NK-92 treated with Interleukin-12 subunit alpha and Interleukin-12 subunit beta, amount 100 ng/mL, for 24 hours (cell line): ENCODE measurements at regions not wholly inside any gene's neighbourhood (a gene's known extent, or its start where the extent isn't known, plus 50 kb on each side); places are given as distances from the start of the nearest gene placed in this dataset.
"Not testable (repeated sequence)": the region's sequence is repeated elsewhere in the genome, so short reads cannot be mapped to it uniquely, and the experiment has no call there.

Source experiments
- DNase-seq: peaks from one replicate; lab custom pipeline; 2025; lab: John Stamatoyannopoulos, UW

DNA sequence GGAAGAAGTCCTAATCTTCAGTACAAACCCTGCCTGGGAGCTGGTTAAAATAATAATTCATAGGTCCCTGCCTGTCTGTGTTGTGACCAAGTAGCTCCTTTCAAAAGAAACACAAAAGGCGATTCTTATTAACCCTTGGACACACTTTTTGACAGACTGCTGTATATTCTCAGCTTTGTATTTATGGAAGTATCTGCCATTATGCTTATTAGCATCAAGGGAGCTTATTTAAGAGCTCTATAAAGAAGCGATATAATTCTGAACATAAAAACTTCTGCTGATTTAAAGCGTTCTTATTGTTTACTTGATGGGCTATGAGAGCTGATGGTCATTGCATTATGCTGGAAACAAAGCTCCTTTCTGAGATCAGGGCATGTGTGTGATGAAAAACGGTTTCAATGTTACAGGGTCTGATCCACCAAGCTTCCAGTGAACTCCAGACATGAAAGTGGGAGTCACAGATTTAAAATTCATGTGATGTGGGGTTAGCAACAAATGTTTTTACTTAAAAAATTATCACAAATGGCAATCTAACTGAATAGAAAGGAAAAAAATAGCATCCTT, 181.8 kb upstream of the PDE10A start:
- no peak for DNase-seq

GRCh38 chr6:165844232-165844631, 181.2 kb upstream of the PDE10A start:
- DNase-seq, result no peak

- DNase-seq, result no peak
Measured at GRCh38 chr6:165843568-165844113, 180.6 kb upstream of the PDE10A start.

DNA sequence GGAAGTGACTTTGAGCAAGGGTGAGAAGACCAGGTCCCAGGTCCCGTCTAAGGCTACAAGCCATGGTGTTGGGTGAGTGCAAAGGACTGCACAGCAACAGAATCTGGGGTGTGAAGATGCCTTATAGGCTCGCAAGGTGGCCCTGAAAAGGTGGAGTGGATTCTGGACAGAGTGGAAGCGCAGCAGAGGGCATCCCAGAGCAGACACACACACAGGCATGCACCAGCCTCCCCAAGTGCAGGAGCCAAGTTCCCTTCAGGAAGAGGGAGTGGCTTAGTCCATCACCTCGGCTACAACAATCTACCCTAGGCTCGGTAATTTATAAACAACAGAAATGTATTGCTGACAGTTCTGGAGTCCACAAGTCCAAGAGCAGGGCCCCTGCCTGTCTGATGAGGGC, 180.1 kb upstream of the PDE10A start:
- no peak for DNase-seq

DNA sequence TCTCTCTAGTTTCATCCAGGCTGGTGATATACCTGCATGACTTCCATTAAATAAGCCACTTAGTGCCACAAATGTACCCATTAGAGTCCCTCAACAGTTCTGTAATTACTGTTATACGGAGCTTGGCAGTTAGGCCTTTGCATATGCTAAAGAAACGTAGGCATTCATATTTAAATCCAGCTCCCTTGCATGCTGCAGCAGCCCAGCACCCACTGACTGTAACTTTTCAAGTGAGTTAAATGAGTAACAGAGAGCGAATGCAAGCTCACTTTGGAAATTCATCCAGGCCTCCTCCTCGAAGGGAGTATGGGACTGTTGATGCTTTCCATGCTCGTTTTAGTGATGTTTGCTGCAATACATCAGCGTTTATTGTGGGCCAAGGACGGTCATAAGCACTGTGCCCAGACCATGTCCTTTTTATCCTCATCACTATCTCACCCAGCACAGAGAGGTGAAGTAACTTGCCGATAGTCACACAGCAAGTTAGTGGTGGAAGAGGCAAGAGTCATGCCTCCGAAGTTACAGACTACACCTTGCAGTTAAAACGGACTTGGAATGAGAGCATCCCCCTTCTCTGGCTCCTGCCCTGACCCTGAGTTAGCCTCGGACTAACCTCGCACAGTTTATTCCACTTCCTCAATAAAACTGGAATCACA, 179.4 kb upstream of the PDE10A start:
- no peak for DNase-seq

DNA sequence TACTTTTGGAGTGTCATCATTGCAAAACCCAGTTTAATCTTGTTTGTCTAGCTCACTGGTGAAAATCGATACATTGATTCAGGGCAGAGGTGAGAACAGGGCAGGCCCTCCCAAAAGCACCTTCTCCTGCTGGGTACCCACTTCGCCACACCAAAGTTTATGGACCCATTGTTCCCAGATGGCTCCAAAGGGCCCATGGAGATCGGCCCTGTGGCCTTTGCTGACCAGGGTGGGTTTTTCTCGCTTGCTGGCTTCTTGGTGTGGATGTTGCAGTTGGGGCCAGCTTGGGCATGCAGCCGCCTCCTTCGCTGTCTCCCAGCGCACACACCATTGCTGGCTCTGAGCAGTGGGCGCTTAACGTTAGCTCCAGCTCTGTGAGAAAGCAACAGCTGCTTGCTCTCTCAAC, 178.1 kb upstream of the PDE10A start:
- no peak for DNase-seq

DNA sequence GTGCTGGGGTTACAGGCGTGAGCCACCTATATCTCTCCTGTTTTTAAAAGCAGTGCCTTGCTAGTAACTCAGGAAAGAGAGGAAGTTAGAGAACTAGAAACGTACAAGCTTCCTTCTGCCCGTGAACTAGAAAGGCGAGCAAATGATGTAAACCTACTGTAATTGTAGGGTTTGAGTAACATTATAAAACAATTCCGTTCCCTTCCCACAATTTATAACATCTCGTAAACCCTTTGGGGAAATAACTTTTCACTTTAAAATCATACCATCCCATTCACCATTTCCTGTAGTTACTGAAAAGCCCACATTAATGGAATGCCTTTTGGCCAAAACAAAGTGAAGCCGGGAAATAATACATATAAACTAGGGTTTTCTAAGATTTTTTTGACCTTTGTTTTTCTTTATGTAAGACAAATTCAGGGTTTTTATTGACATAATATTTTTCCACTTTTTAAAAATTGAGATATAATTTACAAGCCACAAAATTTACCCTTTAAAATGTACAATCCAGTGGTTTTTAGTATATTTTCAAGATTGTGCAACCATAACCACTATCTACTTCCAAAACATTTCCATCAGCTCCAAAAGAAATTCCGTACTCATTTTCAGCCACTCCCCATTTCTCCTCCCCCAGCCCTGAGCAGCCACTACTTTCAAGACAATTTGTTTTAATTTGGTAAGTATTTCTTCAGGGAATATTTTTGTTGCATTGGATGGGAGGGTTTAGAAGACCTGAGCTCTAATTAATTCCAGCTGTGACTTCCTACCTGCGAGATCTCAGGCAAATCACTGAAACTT, 175.1 kb upstream of the PDE10A start:
- DNase-seq, result no peak

GRCh38 chr6:165836648-165837047, 173.6 kb upstream of the PDE10A start:
- not testable (repeated sequence) for DNase-seq

DNA sequence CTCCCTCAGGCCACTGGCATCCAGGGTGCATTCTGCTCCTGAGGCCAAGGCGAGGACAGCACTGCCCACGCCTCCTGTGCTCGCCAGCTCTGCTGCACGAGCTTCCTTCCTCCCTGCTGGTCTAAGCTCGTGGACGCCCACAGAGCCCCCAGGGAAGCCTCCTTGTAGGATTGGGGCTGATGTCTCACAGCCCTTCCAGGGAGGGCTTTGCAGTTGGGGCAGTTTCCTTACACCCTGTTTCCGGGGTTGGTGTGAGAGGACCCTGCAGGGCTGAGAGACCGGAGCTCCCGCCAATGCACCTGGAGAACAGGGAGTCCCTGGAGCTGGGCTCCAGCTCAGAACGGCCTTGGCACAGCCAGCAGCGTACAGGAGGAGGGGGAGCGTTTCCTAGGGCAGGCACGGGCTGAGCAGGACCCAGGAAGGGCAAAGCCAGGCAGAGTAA, 172.4 kb upstream of the PDE10A start:
- DNase-seq, result no peak

GRCh38 chr6:165834613-165835259, 171.7 kb upstream of the PDE10A start:
- no peak for DNase-seq

- no peak for DNase-seq
Measured at GRCh38 chr6:165833355-165833754, 170.3 kb upstream of the PDE10A start.

GRCh38 chr6:165831812-165832510, 168.9 kb upstream of the PDE10A start:
- DNase-seq, result no peak

GRCh38 chr6:165830761-165831160, 167.7 kb upstream of the PDE10A start:
- no peak for DNase-seq

DNA sequence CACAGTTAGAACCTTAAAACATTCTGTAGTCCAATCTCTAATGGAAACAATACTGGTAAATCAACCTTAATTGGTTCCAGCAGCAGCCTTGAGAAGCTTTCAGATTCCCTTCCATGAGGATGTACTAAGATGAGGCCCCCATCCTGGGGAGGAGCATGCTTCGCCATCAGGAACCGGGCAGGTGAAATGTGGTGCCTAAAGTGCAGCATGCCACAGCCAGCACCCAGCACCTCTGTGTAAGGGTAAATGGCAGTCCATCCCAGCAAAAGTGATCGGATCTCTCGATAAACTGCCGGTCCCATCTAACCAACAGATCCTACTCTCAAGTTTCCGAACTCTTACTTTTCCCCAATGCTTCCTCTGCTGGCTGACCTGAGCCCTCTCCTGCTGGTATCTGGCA, 166.3 kb upstream of the PDE10A start:
- no peak for DNase-seq

DNA sequence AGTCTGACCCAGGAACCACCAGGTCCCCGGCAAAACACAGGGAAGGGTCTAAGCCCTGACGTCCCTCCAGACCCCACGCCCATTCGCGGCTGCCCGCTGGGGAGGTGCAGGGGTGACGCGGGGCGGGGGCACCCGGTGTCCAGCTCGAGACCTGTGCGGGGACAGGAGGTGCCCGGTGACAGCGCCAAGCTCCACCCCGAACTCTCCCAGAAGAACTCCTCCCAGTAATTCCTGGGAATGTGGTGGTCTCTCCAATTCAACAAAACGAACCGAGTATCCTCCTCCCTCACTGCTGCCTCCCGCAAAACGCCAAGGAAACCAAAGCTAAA, 164.1 kb upstream of the PDE10A start:
- DNase-seq, result no peak

- no peak for DNase-seq
Measured at GRCh38 chr6:165826487-165827189, 163.6 kb upstream of the PDE10A start.

DNA sequence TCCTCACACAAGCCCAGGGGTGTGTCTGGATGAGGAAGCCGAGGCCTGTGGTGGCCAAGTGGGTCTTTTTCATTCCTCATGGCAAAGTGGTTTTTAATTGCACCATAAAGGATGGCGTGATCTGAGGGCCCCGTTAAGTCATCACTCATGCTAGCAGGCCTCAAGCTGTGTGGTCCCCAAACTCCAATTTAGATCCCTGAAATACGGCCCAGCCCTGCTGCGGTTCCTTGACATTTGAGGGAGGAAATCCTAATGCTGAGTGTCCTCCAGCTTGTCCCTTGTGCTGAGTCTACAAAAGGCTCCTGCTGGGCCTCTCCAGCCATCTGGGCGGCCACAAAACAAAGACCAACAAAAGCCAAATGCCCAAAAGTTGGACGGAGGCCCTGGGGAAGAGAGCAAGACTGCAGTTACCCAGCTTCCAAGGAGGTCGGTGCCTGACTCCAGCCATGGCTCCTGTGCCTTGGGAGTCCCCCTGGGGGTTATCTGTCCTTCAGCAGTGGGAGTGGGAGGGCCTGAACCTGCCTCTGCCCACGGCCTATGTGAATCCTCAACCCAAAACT, 162.3 kb upstream of the PDE10A start:
- DNase-seq, result no peak

GRCh38 chr6:165823609-165824326, 160.7 kb upstream of the PDE10A start:
- DNase-seq, result no peak

DNA sequence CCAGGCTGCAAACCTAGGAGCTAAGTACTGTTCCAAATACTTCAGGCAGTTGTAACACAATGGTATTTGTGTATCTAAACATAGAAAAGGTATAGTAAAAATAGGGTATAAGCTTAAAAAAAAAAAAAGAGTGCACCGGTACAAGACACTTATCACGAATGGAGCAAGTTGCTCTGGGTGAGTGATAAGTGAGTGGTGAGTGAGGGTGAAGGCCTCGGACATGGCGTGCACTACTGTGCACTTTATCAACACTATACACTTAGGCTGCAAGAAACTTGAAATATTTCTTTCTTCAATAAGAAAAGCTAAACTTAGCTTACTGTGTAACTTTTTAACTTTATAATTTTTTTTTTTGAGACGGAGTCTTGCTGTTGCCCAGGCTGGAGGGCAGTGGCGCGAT, 159.5 kb upstream of the PDE10A start:
- no peak for DNase-seq

- no peak for DNase-seq
Measured at GRCh38 chr6:165821754-165822153, 158.7 kb upstream of the PDE10A start.
